HL-60 (cell line): ENCODE measurements at regions not wholly inside any gene's neighbourhood (a gene's known extent, or its start where the extent isn't known, plus 50 kb on each side); places are given as distances from the start of the nearest gene placed in this dataset.

ENCODE experiments used
- DNase-seq, 2 experiments: peaks; one replicate each; pipeline ENCODE4 v3.0.0-alpha.2; 2010 to 2020; ENCODE audit warnings: low read depth in 1 of 2, low spot score in 1 of 2
- H3K27ac ChIP-seq: fragments of 250-450 bp; sonication (Bioruptor Pico); replicated peaks from 2 replicates; pipeline ENCODE4 v1.5.1; 2020; ENCODE audit warnings: mild to moderate bottlenecking, moderate library complexity
- H3K27me3 ChIP-seq: fragments of 250-450 bp; sonication (Bioruptor Pico); 2 replicates; pipeline ENCODE4 v1.5.1; 2021; ENCODE audit warnings: mild to moderate bottlenecking, moderate library complexity; ENCODE audit not compliant: insufficient read depth, poor library complexity, severe bottlenecking
- H3K4me3 ChIP-seq: replicated peaks from 2 replicates; pipeline ENCODE4 v1.5.1; 2011; ENCODE audit warnings: mild to moderate bottlenecking, control low read depth, low read length; ENCODE audit not compliant: insufficient read depth
- GABPA ChIP-seq: IDR thresholded peaks from 2 replicates; pipeline ENCODE4 v1.6.1; 2012; ENCODE audit warnings: low read depth
- POLR2AphosphoS5 ChIP-seq: IDR thresholded peaks from 2 replicates; pipeline ENCODE4 v1.6.1; 2012; ENCODE audit warnings: low read depth
- SPI1 ChIP-seq: IDR thresholded peaks from 2 replicates; pipeline ENCODE4 v1.6.1; 2012; ENCODE audit warnings: low read depth, mild to moderate bottlenecking, borderline replicate concordance
- TF ChIP-seq, protein P1 (sequence below): IDR thresholded peaks from 2 replicates; pipeline ENCODE4 v1.6.1; 2012; ENCODE audit warnings: low read depth; ENCODE audit not compliant: insufficient replicate concordance
- TF ChIP-seq, protein P2 (sequence below): IDR thresholded peaks from one replicate; pipeline ENCODE4 v1.5.1; 2011; ENCODE audit warnings: low read length, control low read depth, inconsistent platforms; ENCODE audit not compliant: insufficient read depth

DNA sequence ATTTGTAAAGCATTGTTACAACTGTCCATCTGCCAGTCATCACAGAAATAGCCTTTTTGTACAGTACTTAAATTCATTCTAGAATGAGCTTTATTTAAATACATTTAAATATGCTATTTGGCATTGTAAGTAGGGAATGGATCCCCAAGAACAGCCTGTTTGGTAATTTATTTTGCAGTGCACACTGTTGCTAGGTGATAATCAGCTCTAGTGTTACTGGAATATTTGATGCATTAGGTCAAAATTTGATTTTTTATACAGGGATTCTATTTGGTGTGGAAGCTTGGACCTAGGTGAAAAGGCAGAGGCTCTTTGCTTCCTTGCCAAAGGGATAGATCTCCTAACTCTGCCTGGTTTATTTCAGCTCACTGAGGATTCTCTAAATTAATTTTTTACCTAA, 593.7 kb downstream of the EPM2A start:
- TF ChIP-seq SPI1 (no peak), GABPA (no peak), POLR2AphosphoS5 (no peak)
- TF ChIP-seq, protein P1, sequence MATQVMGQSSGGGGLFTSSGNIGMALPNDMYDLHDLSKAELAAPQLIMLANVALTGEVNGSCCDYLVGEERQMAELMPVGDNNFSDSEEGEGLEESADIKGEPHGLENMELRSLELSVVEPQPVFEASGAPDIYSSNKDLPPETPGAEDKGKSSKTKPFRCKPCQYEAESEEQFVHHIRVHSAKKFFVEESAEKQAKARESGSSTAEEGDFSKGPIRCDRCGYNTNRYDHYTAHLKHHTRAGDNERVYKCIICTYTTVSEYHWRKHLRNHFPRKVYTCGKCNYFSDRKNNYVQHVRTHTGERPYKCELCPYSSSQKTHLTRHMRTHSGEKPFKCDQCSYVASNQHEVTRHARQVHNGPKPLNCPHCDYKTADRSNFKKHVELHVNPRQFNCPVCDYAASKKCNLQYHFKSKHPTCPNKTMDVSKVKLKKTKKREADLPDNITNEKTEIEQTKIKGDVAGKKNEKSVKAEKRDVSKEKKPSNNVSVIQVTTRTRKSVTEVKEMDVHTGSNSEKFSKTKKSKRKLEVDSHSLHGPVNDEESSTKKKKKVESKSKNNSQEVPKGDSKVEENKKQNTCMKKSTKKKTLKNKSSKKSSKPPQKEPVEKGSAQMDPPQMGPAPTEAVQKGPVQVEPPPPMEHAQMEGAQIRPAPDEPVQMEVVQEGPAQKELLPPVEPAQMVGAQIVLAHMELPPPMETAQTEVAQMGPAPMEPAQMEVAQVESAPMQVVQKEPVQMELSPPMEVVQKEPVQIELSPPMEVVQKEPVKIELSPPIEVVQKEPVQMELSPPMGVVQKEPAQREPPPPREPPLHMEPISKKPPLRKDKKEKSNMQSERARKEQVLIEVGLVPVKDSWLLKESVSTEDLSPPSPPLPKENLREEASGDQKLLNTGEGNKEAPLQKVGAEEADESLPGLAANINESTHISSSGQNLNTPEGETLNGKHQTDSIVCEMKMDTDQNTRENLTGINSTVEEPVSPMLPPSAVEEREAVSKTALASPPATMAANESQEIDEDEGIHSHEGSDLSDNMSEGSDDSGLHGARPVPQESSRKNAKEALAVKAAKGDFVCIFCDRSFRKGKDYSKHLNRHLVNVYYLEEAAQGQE: no peak
- TF ChIP-seq, protein P2, sequence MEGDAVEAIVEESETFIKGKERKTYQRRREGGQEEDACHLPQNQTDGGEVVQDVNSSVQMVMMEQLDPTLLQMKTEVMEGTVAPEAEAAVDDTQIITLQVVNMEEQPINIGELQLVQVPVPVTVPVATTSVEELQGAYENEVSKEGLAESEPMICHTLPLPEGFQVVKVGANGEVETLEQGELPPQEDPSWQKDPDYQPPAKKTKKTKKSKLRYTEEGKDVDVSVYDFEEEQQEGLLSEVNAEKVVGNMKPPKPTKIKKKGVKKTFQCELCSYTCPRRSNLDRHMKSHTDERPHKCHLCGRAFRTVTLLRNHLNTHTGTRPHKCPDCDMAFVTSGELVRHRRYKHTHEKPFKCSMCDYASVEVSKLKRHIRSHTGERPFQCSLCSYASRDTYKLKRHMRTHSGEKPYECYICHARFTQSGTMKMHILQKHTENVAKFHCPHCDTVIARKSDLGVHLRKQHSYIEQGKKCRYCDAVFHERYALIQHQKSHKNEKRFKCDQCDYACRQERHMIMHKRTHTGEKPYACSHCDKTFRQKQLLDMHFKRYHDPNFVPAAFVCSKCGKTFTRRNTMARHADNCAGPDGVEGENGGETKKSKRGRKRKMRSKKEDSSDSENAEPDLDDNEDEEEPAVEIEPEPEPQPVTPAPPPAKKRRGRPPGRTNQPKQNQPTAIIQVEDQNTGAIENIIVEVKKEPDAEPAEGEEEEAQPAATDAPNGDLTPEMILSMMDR: no peak
- no peak overlapping the region for H3K4me3 ChIP-seq
- H3K27me3 ChIP-seq: no peaks in the 10 kb centered on the region
- no peak for DNase-seq
- no peak overlapping the region for H3K27ac ChIP-seq

DNA sequence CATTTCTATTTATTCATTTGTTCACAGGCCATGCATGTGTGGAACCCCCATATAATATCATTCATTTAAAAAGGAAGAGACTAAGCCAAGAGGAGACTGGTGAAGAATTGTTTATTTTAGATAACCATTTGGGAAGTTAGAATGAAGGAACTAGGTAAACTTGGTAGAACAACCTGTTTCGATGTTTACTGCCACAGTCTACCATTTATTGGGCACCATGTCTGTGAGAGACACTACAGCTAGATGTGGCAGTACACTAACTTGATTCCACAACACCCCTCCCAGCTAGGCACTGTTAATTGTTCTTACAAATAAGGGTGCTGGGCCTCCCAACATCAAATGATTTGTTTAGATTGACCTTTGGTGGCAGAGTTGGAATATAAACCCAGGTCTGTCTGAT, 592.4 kb downstream of the EPM2A start:
- TF ChIP-seq POLR2AphosphoS5 (no peak), SPI1 (no peak), GABPA (no peak)
- TF ChIP-seq, protein P2: no peak
- TF ChIP-seq, protein P1: no peak
- no peak overlapping the region for H3K4me3 ChIP-seq
- no peak for DNase-seq
- H3K27me3 ChIP-seq: no peaks in the 10 kb centered on the region
- no peak overlapping the region for H3K27ac ChIP-seq

DNA sequence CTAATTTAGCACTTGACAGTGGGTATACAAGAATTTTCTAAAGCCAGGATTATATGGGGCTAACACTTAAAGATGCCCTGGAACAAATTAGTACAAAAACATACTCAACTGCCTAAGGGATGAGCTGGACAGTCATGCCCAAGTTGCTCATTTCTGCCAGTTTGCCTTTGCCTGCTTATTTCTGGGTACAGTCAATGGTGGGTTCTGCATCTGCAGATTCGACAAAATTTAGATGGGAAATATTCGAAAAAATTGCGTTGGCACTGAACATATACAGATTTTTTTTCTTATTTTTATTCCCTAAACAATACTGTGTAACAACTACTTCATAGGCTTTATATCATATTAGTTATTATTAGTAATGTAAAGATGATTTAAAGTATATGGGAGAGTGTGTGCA, 591.9 kb downstream of the EPM2A start:
- no peak for DNase-seq
- TF ChIP-seq GABPA: no peak
- TF ChIP-seq, protein P1: no peak
- Histone ChIP-seq H3K27me3 (no peaks in the 10 kb centered on the region), H3K27ac (no peak overlapping the region), H3K4me3 (no peak overlapping the region)

DNA sequence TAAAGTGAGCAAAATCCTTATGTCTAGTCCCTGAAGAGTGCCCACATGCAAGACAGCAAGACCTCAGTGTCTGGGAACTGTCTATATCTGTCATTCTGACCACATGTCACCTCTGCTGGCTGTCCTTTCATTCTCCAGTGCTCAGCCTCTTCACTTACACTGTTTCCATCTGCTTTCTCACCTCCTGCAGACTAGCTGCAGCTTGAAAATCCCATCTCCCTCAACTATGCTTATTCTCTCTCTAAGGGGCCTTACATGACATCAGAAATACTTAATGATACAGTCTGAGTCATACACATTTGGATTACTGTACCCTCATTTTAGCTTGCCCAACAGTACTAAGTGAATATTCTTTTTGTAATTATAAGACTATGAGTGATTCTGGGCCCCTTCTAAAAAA, 587.8 kb downstream of the EPM2A start:
- DNase-seq: no peak
- Histone ChIP-seq H3K27me3 (peaks cover 2% of the 10 kb centered on the region), H3K27ac (no peak overlapping the region; the same call in 1 of the 2 replicates), H3K4me3 (no peak overlapping the region)
- TF ChIP-seq, protein P2: no peak
- TF ChIP-seq, protein P1: no peak
- TF ChIP-seq POLR2AphosphoS5: no peak
